GM19463 (cell line): ENCODE measurements at regions not wholly inside any gene's neighbourhood (a gene's known extent, or its start where the extent isn't known, plus 50 kb on each side); places are given as distances from the start of the nearest gene placed in this dataset.
"Not testable (repeated sequence)": the region's sequence is repeated elsewhere in the genome, so short reads cannot be mapped to it uniquely, and the experiment has no call there.

Source experiments
- ATAC-seq: cut with Tn5 transposase; IDR thresholded peaks from one replicate; pipeline ENCODE4 v1.9.1; 2021; ENCODE audit warnings: mild to moderate bottlenecking, moderate library complexity; ENCODE audit not compliant: unreplicated experiment

GRCh38 chr15:85264614-85265190 lies 115.7 kb upstream of the AKAP13 start:
- not testable (repeated sequence) for ATAC-seq

- ATAC-seq, result not testable (repeated sequence)
These were observed 113.1 kb upstream of the AKAP13 start for GRCh38 chr15:85267158-85267857.

- ATAC-seq, result no peak
These were observed 105.9 kb upstream of the AKAP13 start for GRCh38 chr15:85274315-85275050.

GRCh38 chr15:85276508-85276907 lies 103.9 kb upstream of the AKAP13 start:
- ATAC-seq, result no peak

- no peak for ATAC-seq
These were observed 103.5 kb upstream of the AKAP13 start for GRCh38 chr15:85276921-85277320.

- no peak for ATAC-seq
These were observed 102.5 kb upstream of the AKAP13 start for GRCh38 chr15:85277847-85278370.

- no peak for ATAC-seq
These were observed 100.2 kb upstream of the AKAP13 start for GRCh38 chr15:85280203-85280602.

- no peak for ATAC-seq
These were observed 99.0 kb upstream of the AKAP13 start for GRCh38 chr15:85281293-85281882.

GRCh38 chr15:85282504-85283115 lies 97.8 kb upstream of the AKAP13 start:
- no peak for ATAC-seq

- ATAC-seq, result peak; percentile 79
These were observed 96.6 kb upstream of the AKAP13 start for GRCh38 chr15:85283815-85284214.

GRCh38 chr15:85284497-85284896 lies 95.9 kb upstream of the AKAP13 start:
- ATAC-seq, result peak; percentile 59

GRCh38 chr15:85289677-85290365 lies 90.6 kb upstream of the AKAP13 start:
- ATAC-seq, result no peak

GRCh38 chr15:85292583-85292982 lies 87.8 kb upstream of the AKAP13 start:
- ATAC-seq, result not testable (repeated sequence)

GRCh38 chr15:85296615-85297402 lies 83.6 kb upstream of the AKAP13 start:
- peak; percentile 88 for ATAC-seq

- no peak for ATAC-seq
These were observed 82.9 kb upstream of the AKAP13 start for GRCh38 chr15:85297537-85297936.

GRCh38 chr15:85298366-85298765 lies 82.0 kb upstream of the AKAP13 start:
- no peak for ATAC-seq

GRCh38 chr15:85298941-85299340 lies 81.5 kb upstream of the AKAP13 start:
- ATAC-seq, result no peak

- ATAC-seq, result peak; percentile 48
These were observed 78.1 kb upstream of the AKAP13 start for GRCh38 chr15:85302271-85302670.

GRCh38 chr15:85305050-85305449 lies 75.4 kb upstream of the AKAP13 start:
- no peak for ATAC-seq
